Colon (tissue), 2 donors: ENCODE measurements at regions not wholly inside any gene's neighbourhood (a gene's known extent, or its start where the extent isn't known, plus 50 kb on each side); places are given as distances from the start of the nearest gene placed in this dataset.
"Not testable (repeated sequence)": the region's sequence is repeated elsewhere in the genome, so short reads cannot be mapped to it uniquely, and the experiment has no call there.

Source experiments
- FAIRE-seq: peaks from 2 replicates; lab custom pipeline; 2012; peaks lifted over from hg19 to GRCh38; lab: Jason Lieb, UNC
- donor health status: control.
- donor health status: control.

- no peak for FAIRE-seq
These were observed 55.0 kb upstream of the PPP1R2C start for GRCh38 chrX:42832764-42833549.

GRCh38 chrX:42833550-42833940 is 55.6 kb upstream of the PPP1R2C start:
- not testable (repeated sequence) for FAIRE-seq

GRCh38 chrX:42837101-42837726 is 59.3 kb upstream of the PPP1R2C start:
- peak; percentile 51 for FAIRE-seq

- FAIRE-seq, result peak; percentile 45
These were observed 59.8 kb upstream of the PPP1R2C start for GRCh38 chrX:42837747-42838146.

- no peak for FAIRE-seq
These were observed 61.7 kb upstream of the PPP1R2C start for GRCh38 chrX:42839632-42840031.

GRCh38 chrX:42846741-42847140 is 68.8 kb upstream of the PPP1R2C start:
- FAIRE-seq, result no peak

GRCh38 chrX:42855259-42855658 is 77.3 kb upstream of the PPP1R2C start:
- peak; percentile 85 for FAIRE-seq

GRCh38 chrX:42857766-42858165 is 79.8 kb upstream of the PPP1R2C start:
- no peak for FAIRE-seq

GRCh38 chrX:42869011-42869410 is 91.0 kb upstream of the PPP1R2C start:
- FAIRE-seq, result no peak

GRCh38 chrX:42869659-42870476 is 91.9 kb upstream of the PPP1R2C start:
- FAIRE-seq, result no peak

GRCh38 chrX:42886519-42886918 is 108.6 kb upstream of the PPP1R2C start:
- FAIRE-seq, result peak; percentile 5

GRCh38 chrX:42900947-42901346 is 123.0 kb upstream of the PPP1R2C start:
- FAIRE-seq, result no peak

- peak; percentile 38 for FAIRE-seq
These were observed 124.5 kb upstream of the PPP1R2C start for GRCh38 chrX:42902513-42902912.

GRCh38 chrX:42920752-42921151 is 142.8 kb upstream of the PPP1R2C start:
- no peak for FAIRE-seq

- FAIRE-seq, result no peak
These were observed 152.1 kb upstream of the PPP1R2C start for GRCh38 chrX:42930071-42930470.

GRCh38 chrX:42930951-42931350 is 153.0 kb upstream of the PPP1R2C start:
- no peak for FAIRE-seq

- no peak for FAIRE-seq
These were observed 155.2 kb upstream of the PPP1R2C start for GRCh38 chrX:42933187-42933586.

- no peak for FAIRE-seq
These were observed 156.2 kb upstream of the PPP1R2C start for GRCh38 chrX:42934020-42934726.

GRCh38 chrX:42941671-42942070 is 163.7 kb upstream of the PPP1R2C start:
- FAIRE-seq, result no peak

GRCh38 chrX:42943051-42943974 is 165.3 kb upstream of the PPP1R2C start:
- no peak for FAIRE-seq

GRCh38 chrX:42944381-42944998 is 166.5 kb upstream of the PPP1R2C start:
- FAIRE-seq, result no peak
